CD4-positive, alpha-beta T cell treated with Interleukin-15 for 4 hours (primary cell): ENCODE measurements at regions not wholly inside any gene's neighbourhood (a gene's known extent, or its start where the extent isn't known, plus 50 kb on each side); places are given as distances from the start of the nearest gene placed in this dataset.
"Not testable (repeated sequence)": the region's sequence is repeated elsewhere in the genome, so short reads cannot be mapped to it uniquely, and the experiment has no call there.

Experiments
- DNase-seq: peaks from one replicate; pipeline ENCODE4 v3.0.0-alpha.2; 2020; ENCODE audit warnings: low spot score

DNA sequence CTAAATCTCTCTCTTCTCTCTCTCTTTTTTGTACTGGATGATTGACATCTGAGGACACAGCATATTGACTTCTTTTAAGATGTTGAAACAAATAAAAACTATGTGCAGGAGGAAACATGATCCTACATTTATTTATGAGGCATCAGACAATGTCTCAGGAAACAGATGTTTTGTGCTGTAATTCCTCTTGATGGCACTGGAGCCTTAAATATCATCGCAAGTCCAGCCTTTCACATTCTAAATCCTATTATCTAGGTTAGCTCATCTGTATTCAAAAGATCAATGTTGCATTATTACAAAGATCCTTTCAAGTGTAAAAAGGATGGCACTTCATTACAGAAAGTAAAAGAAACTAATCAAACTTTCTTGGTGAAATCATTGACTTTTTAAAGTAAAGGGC is 63.9 kb downstream of the MAT2B start:
- no peak for DNase-seq

- no peak for DNase-seq
Observed at GRCh38 chr5:163571744-163572143, 66.3 kb downstream of the MAT2B start.

DNA sequence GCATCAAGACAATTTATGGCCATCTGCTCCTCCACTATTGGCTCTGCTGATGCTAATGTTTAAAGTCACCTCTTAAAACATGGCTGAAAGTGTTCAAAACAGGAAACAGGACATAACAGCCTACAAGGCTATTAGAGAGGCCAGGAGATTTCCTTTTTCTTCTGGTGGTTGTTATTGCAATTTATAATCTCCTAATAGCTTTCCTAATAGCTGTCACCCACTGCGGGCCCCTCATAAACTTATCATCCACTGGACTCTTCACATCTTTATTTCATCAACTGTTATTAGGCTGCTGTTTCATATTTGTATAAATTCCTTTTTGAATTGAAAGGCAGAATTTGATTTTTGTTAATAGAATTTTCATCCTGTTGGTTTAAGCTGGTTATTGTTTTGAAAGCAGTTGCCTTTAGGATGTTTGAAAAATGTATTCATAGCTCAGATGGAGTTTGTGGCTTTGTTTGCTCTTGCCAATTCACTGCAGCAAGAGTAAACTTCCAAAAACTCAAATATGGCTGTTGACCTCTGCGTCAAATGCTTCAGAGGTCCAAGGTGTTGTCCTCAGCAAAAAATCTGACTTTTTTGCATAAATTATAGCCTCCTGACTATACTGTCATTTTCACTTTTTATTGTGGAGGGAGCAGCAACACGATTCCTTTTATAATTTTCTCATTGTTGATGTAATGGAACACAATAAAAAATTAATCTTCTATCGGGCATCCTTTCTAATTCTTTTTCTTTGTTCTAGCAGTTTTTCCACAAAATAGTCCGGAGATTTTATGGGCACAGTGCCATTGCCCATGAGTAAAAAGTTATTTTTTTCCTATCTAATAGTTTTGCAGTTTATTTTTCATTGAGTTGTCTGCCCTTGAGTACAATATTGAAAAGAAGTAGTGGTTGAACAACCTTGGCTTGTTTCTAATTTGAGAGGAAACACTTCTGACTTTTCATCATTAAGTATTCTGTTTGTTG is 69.3 kb downstream of the MAT2B start:
- DNase-seq = no peak

GRCh38 chr5:163578652-163579051 is 73.2 kb downstream of the MAT2B start:
- DNase-seq = no peak

DNA sequence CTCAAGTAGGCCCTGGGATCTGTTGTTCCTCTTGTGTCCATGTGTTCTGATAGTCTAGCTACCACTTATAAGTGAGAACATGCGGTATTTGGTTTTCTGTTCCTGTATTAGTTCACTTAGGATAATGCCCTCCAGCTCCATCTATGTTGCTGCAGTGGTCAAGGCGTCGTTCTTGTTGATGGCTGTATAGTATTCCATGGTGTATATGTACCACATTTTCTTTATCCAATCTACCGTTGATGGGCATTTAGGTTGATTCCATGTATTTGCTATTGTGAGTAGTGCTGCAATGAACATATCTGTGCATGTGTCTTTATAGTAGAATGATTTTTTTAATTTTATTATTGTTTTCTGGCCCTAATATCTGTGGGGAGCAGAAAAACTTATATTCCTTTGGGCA is 74.3 kb downstream of the MAT2B start:
- DNase-seq = no peak

GRCh38 chr5:163580516-163580915 is 75.1 kb downstream of the MAT2B start:
- DNase-seq = no peak

GRCh38 chr5:163583491-163584153 is 78.2 kb downstream of the MAT2B start:
- not testable (repeated sequence) for DNase-seq

- DNase-seq = no peak
Observed at GRCh38 chr5:163585206-163585605, 79.8 kb downstream of the MAT2B start.

DNA sequence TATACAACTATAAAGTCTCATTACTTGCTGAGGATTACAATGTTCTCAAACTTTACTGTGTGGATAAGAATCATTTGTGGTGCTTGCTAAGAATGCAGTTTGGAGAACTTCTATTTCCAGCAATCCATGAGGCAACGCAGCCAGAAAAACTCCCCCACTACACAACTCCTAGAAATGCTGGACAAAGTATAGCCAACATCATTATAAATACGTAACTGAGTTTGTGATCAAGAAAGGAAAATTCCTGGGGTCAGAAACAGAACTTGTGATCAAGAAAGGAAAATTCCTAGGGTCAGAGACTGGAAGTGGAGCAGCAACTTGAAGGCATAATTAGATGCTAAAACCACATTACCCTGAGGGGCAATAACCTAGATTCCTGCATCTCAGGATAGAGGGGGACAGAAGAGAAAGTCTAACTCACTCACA is 81.1 kb downstream of the MAT2B start:
- no peak for DNase-seq

DNA sequence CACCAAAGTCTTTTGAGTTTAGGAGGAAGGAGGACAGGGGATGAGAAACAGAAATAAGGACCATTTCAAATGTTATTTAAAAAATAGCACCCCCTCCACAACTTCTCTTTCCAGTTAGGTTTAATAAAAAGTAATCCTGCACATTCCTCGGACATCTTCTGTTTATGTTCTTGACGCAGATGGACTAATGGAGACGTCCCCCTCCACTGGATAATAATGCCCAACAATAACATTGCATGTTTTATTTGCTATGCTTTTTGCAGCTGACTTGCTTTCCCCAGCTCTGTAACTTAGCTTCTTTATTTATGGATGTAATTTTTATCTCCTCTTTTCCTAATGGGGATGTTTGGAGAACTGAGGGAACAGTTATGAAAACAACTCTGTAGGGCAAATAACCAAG is 89.5 kb downstream of the MAT2B start:
- DNase-seq = no peak

- DNase-seq = no peak
Observed at GRCh38 chr5:163595932-163596607, 90.7 kb downstream of the MAT2B start.

DNA sequence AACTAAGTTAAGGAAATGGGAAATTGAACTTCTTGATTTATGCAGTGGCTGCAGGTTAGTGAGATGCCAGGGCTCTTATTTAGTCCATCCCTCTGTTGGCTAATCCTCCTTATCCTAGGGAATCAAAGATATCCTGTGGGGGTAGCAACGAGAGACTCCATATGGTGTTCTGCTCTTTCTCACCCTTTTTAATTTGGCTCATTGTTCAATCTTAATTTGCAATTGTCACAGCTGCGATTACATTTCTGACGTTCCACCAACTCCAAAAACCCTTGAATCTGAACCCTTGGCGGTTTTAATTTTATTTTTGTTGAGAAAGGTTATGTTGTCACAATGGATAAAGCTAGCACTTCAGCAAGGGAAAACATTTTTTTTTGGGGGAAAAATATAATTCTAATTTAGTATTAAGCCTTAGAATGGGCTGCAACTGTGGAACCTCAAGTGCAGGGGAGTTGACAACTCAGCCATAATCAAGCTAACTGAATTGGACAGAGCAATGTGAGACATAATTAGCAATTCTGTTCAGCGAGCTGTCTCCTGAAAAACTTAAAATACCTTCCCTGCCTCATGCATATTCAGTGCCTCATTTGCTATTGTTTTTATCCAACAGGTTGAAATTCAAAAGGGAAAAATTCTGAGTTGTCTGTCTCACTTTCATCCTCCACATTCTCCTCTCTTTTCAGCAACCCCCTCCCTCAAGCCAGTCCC is 91.3 kb downstream of the MAT2B start:
- no peak for DNase-seq

DNA sequence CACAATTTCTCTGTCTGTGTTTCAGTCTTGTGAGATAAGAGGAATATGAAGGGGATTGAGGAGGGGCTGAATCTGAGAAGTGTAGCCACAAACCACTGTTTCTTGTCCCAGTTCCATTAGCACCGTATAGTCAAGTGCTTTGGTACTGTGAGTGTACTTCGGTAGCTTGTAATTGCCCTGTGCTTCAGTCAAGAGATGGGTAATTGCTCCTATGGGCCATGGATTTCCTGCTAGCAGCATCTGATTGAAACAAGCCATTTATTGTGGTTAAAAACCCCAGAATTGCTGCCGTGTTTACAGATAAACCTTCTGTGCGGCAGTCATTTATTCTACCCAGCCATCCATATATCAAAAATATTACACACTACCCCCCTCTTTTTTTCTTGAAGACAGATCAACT is 98.6 kb downstream of the MAT2B start:
- DNase-seq = no peak

DNA sequence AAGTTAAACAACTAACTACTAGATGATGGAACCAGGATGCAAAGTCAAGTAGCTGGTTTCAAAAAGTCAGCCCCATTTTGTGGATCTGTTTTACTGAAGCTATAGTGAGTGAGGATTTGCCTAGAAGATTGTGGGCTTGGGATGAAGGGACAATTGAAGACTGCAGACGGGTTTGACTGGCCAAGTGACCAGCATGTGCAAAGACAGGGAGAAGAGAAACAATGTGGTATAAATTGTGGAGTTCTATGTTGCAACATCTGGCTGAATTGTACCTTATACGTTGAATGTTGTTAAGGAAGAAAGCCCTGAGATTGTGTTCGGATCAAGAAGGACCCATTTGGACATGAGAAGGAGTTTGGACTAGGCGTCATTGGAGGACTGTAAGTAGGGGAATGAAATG is 101.8 kb downstream of the MAT2B start:
- no peak for DNase-seq

GRCh38 chr5:163608621-163609020 is 103.2 kb downstream of the MAT2B start:
- no peak for DNase-seq

GRCh38 chr5:163609910-163610309 is 104.5 kb downstream of the MAT2B start:
- no peak for DNase-seq

- DNase-seq = no peak
Observed at GRCh38 chr5:163612358-163613149, 107.1 kb downstream of the MAT2B start.

- DNase-seq = no peak
Observed at GRCh38 chr5:163613150-163613442, 107.7 kb downstream of the MAT2B start.

- DNase-seq = no peak
Observed at GRCh38 chr5:163614787-163615186, 109.4 kb downstream of the MAT2B start.

DNA sequence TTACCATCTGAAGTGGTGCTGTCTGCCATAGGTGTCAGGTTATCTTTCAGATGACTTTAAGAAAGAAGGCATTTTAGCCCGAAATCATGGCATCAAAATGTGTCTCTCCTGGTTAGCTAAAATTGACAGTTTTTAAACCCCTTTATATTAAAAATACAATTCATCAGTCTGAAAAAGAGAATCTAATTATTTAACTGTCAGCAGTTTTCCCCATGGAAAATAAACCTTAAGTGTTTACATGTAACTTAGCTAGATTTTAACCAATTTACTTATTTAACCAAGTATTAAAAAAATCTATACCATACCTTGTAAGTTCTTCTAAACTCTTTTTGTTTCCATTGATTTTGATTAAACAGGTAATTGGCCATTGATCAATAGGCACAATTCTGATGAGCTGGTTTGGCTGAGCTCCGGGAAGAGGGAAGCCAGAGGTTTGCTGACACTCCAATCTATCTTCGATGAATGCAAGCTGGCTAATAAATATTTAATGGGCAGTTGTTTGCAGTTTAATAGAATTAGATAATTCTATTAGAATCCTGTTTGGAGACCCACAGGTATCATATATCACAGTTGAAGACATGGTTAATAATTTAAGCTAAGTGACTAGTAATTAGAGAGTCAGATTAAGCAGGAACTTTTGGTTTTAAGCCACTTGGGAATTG is 114.0 kb downstream of the MAT2B start:
- DNase-seq = no peak

GRCh38 chr5:163619951-163620350 is 114.5 kb downstream of the MAT2B start:
- DNase-seq = no peak
